Lower lobe of right lung (tissue), 2 donors: ENCODE measurements at regions not wholly inside any gene's neighbourhood (a gene's known extent, or its start where the extent isn't known, plus 50 kb on each side); places are given as distances from the start of the nearest gene placed in this dataset.

Experiments
- ATAC-seq, 2 donors: fragments of 200-7000 bp; cut with Tn5 transposase; one replicate each; pipeline ENCODE4 v1.9.1; 2020 to 2022; ENCODE audit warnings: mild to moderate bottlenecking in 2 of 2, moderate library complexity in 2 of 2
- DNase-seq: peaks from one replicate; pipeline ENCODE4 v3.0.0-alpha.2; 2020
- H3K27ac ChIP-seq: fragments of 200-600 bp; one replicate; pipeline ENCODE4 v1.8.0; 2022
- H3K27me3 ChIP-seq: fragments of 200-600 bp; one replicate; pipeline ENCODE4 v1.8.0; 2022; ENCODE audit warnings: low read depth
- H3K36me3 ChIP-seq: fragments of 200-600 bp; one replicate; pipeline ENCODE4 v1.8.0; 2022; ENCODE audit warnings: mild to moderate bottlenecking
- H3K4me1 ChIP-seq: fragments of 200-600 bp; one replicate; pipeline ENCODE4 v1.8.0; 2022
- H3K4me3 ChIP-seq: fragments of 200-600 bp; one replicate; pipeline ENCODE4 v1.8.0; 2022; ENCODE audit warnings: mild to moderate bottlenecking
- H3K9me3 ChIP-seq: fragments of 200-600 bp; one replicate; pipeline ENCODE4 v1.8.0; 2022
- intact Hi-C: fragments of 100-400 bp; cut with DNase I; formaldehyde crosslinking; loops from one replicate; pipeline ENCODE4 v1.11.0; 2022
- TF ChIP-seq, protein P1 (sequence below): fragments of 200-600 bp; IDR thresholded peaks from one replicate; pipeline ENCODE4 v1.8.0; 2022; ENCODE audit warnings: antibody characterized with exemption, mild to moderate bottlenecking
- donor health status: DM: no; HTN: yes; CAD: no; lungs with severe emphysema.

DNA sequence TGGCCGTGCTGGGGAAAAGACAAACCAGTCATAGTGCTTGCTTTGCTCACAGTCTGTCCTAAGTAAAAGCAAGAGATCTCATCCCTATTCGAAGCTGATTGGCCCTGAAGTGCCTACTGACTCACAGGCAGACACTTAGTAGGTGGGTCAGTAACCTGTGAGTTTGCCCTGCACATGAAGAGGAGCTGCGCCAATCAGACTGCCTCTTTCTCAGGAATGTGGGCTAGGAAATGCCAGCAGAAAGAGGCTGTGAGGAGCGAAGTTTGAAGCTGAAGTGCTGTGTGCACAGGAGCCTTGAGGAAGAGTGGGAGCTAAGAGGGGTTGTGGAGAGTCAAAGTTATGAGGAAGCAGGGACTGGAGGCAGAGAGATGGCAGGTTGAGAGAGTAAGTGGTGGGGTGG is 126.8 kb downstream of the IL20RB start:
- Histone ChIP-seq H3K27me3 (peaks cover 4% of the 10 kb centered on the region), H3K27ac (no peak overlapping the region), H3K9me3 (no peaks in the 10 kb centered on the region), H3K4me3 (no peak overlapping the region), H3K36me3 (no peaks in the 10 kb centered on the region), H3K4me1 (no peaks in the 10 kb centered on the region)
- intact Hi-C loops = no loop called here
- DNase-seq = peak; percentile 60
- TF ChIP-seq, protein P1, sequence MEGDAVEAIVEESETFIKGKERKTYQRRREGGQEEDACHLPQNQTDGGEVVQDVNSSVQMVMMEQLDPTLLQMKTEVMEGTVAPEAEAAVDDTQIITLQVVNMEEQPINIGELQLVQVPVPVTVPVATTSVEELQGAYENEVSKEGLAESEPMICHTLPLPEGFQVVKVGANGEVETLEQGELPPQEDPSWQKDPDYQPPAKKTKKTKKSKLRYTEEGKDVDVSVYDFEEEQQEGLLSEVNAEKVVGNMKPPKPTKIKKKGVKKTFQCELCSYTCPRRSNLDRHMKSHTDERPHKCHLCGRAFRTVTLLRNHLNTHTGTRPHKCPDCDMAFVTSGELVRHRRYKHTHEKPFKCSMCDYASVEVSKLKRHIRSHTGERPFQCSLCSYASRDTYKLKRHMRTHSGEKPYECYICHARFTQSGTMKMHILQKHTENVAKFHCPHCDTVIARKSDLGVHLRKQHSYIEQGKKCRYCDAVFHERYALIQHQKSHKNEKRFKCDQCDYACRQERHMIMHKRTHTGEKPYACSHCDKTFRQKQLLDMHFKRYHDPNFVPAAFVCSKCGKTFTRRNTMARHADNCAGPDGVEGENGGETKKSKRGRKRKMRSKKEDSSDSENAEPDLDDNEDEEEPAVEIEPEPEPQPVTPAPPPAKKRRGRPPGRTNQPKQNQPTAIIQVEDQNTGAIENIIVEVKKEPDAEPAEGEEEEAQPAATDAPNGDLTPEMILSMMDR = no peak
- ATAC-seq = peak; percentile 87 to 93

- Histone ChIP-seq H3K36me3 (no peaks in the 10 kb centered on the region), H3K4me1 (no peaks in the 10 kb centered on the region), H3K27me3 (no peaks in the 10 kb centered on the region), H3K9me3 (no peaks in the 10 kb centered on the region), H3K4me3 (no peak overlapping the region), H3K27ac (no peak overlapping the region)
- ATAC-seq (no peak), DNase-seq (no peak)
- intact Hi-C loops = no loop called here
- TF ChIP-seq, protein P1 = no peak
These were observed 139.6 kb downstream of the IL20RB start for GRCh38 chr3:137097386-137097785.

- TF ChIP-seq, protein P1 = no peak
- no peak for ATAC-seq
- no peaks in the 10 kb centered on the region for H3K9me3 ChIP-seq
- H3K4me1 ChIP-seq = no peaks in the 10 kb centered on the region
- no peak overlapping the region for H3K4me3 ChIP-seq
- H3K27ac ChIP-seq = no peak overlapping the region
- H3K36me3 ChIP-seq = no peaks in the 10 kb centered on the region
- intact Hi-C loops = no loop called here
- DNase-seq = no peak
- no peaks in the 10 kb centered on the region for H3K27me3 ChIP-seq
These were observed 140.1 kb downstream of the IL20RB start for GRCh38 chr3:137097852-137098251.

DNA sequence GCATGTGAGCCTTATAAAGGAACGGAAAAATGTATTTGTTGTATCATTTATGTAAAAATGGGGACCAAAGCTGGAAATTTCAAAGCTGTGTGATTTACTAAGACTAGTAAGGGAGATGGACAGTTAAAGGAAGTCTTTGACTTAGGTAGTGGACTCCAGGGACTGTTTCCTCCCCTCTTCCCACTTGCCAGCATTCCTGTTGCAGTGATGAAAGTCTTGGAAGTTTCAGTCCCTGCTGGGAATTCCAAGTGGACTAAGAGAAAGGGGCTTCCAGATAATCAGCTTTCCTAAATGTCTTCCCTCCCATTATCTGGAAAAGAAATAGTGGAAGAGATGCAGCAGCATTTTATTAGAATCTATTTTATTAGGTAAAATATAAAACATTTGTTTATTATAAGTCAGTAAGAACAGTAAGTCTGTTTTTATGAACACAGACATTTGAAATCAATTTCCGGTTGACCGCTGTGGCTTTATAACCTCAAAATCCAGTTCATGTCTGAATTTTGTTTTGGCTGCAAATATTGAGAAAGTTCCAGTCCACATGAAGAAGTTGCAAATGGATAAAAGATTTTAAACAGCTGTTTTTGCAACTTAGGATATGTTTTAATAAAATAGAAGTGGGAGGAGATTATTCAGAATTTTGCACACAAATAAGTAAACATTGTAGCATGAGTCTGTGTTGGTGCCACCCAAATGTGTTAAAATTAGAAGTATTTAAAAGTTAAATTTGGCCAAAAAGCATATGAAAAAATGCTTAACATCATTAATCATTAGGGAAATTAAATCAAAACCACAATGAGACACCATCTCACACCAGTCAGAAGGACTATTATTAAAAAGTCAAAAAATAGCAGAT is 141.8 kb downstream of the IL20RB start:
- TF ChIP-seq, protein P1 = no peak
- Histone ChIP-seq H3K4me3 (no peak overlapping the region), H3K36me3 (no peaks in the 10 kb centered on the region), H3K4me1 (no peaks in the 10 kb centered on the region), H3K27ac (no peak overlapping the region), H3K9me3 (no peaks in the 10 kb centered on the region), H3K27me3 (no peaks in the 10 kb centered on the region)
- ATAC-seq = no peak
- intact Hi-C loops = no loop called here
- no peak for DNase-seq

- H3K36me3 ChIP-seq = no peaks in the 10 kb centered on the region
- intact Hi-C loops = no loop called here
- DNase-seq = no peak
- TF ChIP-seq, protein P1 = no peak
- no peaks in the 10 kb centered on the region for H3K9me3 ChIP-seq
- ATAC-seq = no peak
- no peak overlapping the region for H3K27ac ChIP-seq
- no peak overlapping the region for H3K4me3 ChIP-seq
- H3K4me1 ChIP-seq = peaks cover under 1% of the 10 kb centered on the region
- H3K27me3 ChIP-seq = no peaks in the 10 kb centered on the region
These were observed 142.5 kb downstream of the IL20RB start for GRCh38 chr3:137100326-137100725.
